ENCODE measurements at regions not wholly inside any gene's neighbourhood (a gene's known extent, or its start where the extent isn't known, plus 50 kb on each side); places are given as distances from the start of the nearest gene placed in this dataset.

DNA sequence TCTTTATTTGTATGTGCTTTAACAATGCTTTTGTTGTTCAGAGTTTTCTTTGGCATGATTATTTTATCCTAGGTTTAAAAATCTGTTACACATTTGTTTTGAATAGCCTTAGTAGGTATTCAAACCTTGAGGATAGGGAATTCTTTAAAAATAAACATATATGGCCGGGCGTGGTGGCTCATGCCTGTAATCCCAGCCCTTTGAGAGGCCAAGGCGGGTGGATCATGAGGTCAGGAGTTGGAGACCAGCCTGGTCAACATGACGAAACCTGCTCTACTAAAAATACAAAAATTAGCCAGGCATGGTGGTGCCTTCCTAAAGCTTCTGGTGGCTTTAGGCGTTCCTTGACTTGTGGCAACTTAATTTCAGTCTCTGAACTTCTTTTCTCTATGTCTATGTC lies 743.3 kb upstream of the EPHA6 start:
- Histone ChIP-seq H3K27me3 (no peaks in the 10 kb centered on the region), H3K9me3 (no peaks in the 10 kb centered on the region), H3K27ac (no peak overlapping the region), H3K4me3 (no peak overlapping the region), H3K36me3 (no peaks in the 10 kb centered on the region), H3K4me1 (no peaks in the 10 kb centered on the region)
- TF ChIP-seq POLR2AphosphoS5 (IDR thresholded peaks at IDR 0.05): no peak
- TF ChIP-seq CTCF (IDR thresholded peaks at IDR 0.05): no peak
- TF ChIP-seq EP300 (IDR thresholded peaks at IDR 0.05; ENCODE audit: low read depth): no peak
- no peak for TF ChIP-seq POLR2A (IDR thresholded peaks at IDR 0.05)
- in situ Hi-C loops (cut with MboI; ENCODE audit: low pct_ligation_motif_present in 1 of 4, low pct_unique_long_range_greater_than_20kb in 1 of 4, low sequenced_read_pairs in 3 of 4) (no loop called here), intact Hi-C loops (cut with DNase I; ENCODE audit: low total_unique reads) (no loop called here)
- DNase-seq: no peak
- 65 to 66% methylated on average over 5 of the region's 5 CpGs for WGBS, 2 donors (ENCODE audit: low coverage in 1 of 2)

- H3K4me1 ChIP-seq: no peaks in the 10 kb centered on the region
- intact Hi-C loops (cut with DNase I; ENCODE audit: low total_unique reads) (no loop called here), in situ Hi-C loops (cut with MboI; ENCODE audit: low pct_ligation_motif_present in 1 of 4, low pct_unique_long_range_greater_than_20kb in 1 of 4, low sequenced_read_pairs in 3 of 4) (no loop called here)
- TF ChIP-seq POLR2A (IDR thresholded peaks at IDR 0.05): no peak
- no peak for TF ChIP-seq CTCF (IDR thresholded peaks at IDR 0.05)
- TF ChIP-seq POLR2AphosphoS5 (IDR thresholded peaks at IDR 0.05): no peak
- TF ChIP-seq EP300 (IDR thresholded peaks at IDR 0.05; ENCODE audit: low read depth): no peak
- no peak overlapping the region for H3K4me3 ChIP-seq
- H3K36me3 ChIP-seq: no peaks in the 10 kb centered on the region
- no peaks in the 10 kb centered on the region for H3K9me3 ChIP-seq
- DNase-seq: no peak
- no peak overlapping the region for H3K27ac ChIP-seq
- no peaks in the 10 kb centered on the region for H3K27me3 ChIP-seq
These were observed 742.2 kb upstream of the EPHA6 start for GRCh38 chr3:96072226-96072625.

DNA sequence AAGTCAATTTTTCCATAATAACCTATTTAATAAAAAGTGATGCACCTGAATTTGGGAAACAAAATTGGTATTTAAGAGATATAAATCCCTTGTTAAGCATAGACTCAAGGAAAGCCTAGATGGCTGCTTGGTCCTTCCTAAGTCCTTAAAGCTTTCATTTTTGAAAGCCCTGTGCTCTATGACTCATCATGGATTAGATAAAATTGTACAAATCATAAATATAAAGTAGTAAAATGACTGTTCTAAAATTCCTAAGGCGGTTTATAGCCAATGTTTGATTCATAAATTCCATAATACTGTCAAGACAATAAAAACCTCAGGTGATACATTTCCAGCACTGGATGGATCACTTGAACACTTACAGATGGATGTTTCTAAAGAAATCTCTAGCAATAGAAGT lies 730.8 kb upstream of the EPHA6 start:
- Histone ChIP-seq H3K27ac (no peak overlapping the region), H3K4me1 (no peaks in the 10 kb centered on the region), H3K27me3 (no peaks in the 10 kb centered on the region), H3K9me3 (no peaks in the 10 kb centered on the region), H3K4me3 (no peak overlapping the region), H3K36me3 (no peaks in the 10 kb centered on the region)
- TF ChIP-seq POLR2A (IDR thresholded peaks at IDR 0.05): no peak
- no peak for TF ChIP-seq EP300 (IDR thresholded peaks at IDR 0.05; ENCODE audit: low read depth)
- no peak for TF ChIP-seq CTCF (IDR thresholded peaks at IDR 0.05)
- TF ChIP-seq POLR2AphosphoS5 (IDR thresholded peaks at IDR 0.05): no peak
- WGBS, 2 donors (ENCODE audit: low coverage in 1 of 2): 33 to 36% methylated on average over 1 of the region's 1 CpG
- intact Hi-C loops (cut with DNase I; ENCODE audit: low total_unique reads): no loop called here
- in situ Hi-C loops (cut with MboI; ENCODE audit: low pct_ligation_motif_present in 1 of 4, low pct_unique_long_range_greater_than_20kb in 1 of 4, low sequenced_read_pairs in 3 of 4): no loop called here
- no peak for DNase-seq

DNA sequence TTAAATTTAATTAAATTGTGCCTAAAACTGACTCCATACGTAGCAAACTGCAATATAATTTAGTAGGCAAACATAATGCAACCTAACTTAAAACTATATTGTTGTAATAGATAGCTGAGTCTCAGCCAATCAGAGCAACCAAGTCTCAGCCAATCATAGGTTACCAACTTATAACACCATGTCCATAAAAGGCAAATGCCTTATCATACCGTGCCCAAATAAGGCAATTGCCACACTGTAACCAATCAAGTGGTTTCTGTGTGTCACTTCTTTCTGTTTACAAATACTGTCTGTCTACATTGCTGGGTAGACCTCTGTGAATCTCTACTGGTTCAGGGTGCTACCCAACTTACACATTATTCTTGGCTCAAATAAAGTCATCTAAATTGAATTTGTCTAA lies 728.4 kb upstream of the EPHA6 start:
- WGBS, 2 donors (ENCODE audit: low coverage in 1 of 2): 60 to 68% methylated on average over 1 to 2 of the region's 2 CpGs
- in situ Hi-C loops (cut with MboI; ENCODE audit: low pct_ligation_motif_present in 1 of 4, low pct_unique_long_range_greater_than_20kb in 1 of 4, low sequenced_read_pairs in 3 of 4): no loop called here

More for the DNA sequence above, 728.4 kb upstream of the EPHA6 start:
- no peaks in the 10 kb centered on the region for H3K27me3 ChIP-seq
- TF ChIP-seq EP300 (IDR thresholded peaks at IDR 0.05; ENCODE audit: low read depth) (no peak), CTCF (IDR thresholded peaks at IDR 0.05) (no peak), POLR2A (IDR thresholded peaks at IDR 0.05) (no peak), POLR2AphosphoS5 (IDR thresholded peaks at IDR 0.05) (no peak)
- intact Hi-C loops (cut with DNase I; ENCODE audit: low total_unique reads): no loop called here
- H3K4me1 ChIP-seq: no peaks in the 10 kb centered on the region
- no peaks in the 10 kb centered on the region for H3K9me3 ChIP-seq
- no peaks in the 10 kb centered on the region for H3K36me3 ChIP-seq
- H3K27ac ChIP-seq: no peak overlapping the region
- H3K4me3 ChIP-seq: no peak overlapping the region
- DNase-seq: no peak

All from transverse colon (tissue), 4 donors.